Motor neuron (in vitro differentiated cells): ENCODE measurements at regions not wholly inside any gene's neighbourhood (a gene's known extent, or its start where the extent isn't known, plus 50 kb on each side); places are given as distances from the start of the nearest gene placed in this dataset.
A peak's percentile ranks its signal among the peaks of the same experiment; 100 is the strongest.

Experiments used
- ATAC-seq, 8 experiments: fragments of 200-7000 bp; cut with Tn5 transposase; replicated peaks in 6 of 8; 2 replicates each; pipeline ENCODE4 v1.8.0; 2021; ENCODE audit warnings: mild to moderate bottlenecking in 8 of 8, moderate library complexity in 8 of 8
- H3K27ac ChIP-seq, 2 donors: fragments of 250-450 bp; sonication (Bioruptor Pico); 2 replicates each; pipeline ENCODE4 v1.9.0; 2021; ENCODE audit warnings: antibody characterized with exemption in 2 of 2, mild to moderate bottlenecking in 2 of 2, moderate library complexity in 1 of 2
- H3K4me1 ChIP-seq, 2 donors: fragments of 250-450 bp; sonication (Bioruptor Pico); replicated peaks in 1 of 2; 2 replicates each; pipeline ENCODE4 v1.6.1; 2021; ENCODE audit warnings: antibody characterized with exemption in 2 of 2, mild to moderate bottlenecking in 2 of 2, moderate library complexity in 1 of 2
- H3K4me3 ChIP-seq, 5 donors: fragments of 250-450 bp; sonication (Bioruptor Pico); 2 replicates each; pipeline ENCODE4 v1.9.0; 2021; ENCODE audit warnings: antibody characterized with exemption in 5 of 5, mild to moderate bottlenecking in 5 of 5, moderate library complexity in 4 of 5
- WGBS, 10 experiments: fragments of 450-650 bp; shearing (Covaris generic); methylation state at CpG; one replicate each; pipeline ENCODE4 v1.0.0; 2022; 5-methylcytosine and 5-hydroxymethylcytosine counted together
- in situ Hi-C, 9 experiments: fragments of 400-800 bp; cut with MboI; loops; one replicate each; pipeline ENCODE4 v1.15.0; 2021; ENCODE audit warnings: low sequenced_read_pairs in 9 of 9, low pct_unique_long_range_greater_than_20kb in 2 of 9; ENCODE audit not compliant: unreplicated experiment in 9 of 9

DNA sequence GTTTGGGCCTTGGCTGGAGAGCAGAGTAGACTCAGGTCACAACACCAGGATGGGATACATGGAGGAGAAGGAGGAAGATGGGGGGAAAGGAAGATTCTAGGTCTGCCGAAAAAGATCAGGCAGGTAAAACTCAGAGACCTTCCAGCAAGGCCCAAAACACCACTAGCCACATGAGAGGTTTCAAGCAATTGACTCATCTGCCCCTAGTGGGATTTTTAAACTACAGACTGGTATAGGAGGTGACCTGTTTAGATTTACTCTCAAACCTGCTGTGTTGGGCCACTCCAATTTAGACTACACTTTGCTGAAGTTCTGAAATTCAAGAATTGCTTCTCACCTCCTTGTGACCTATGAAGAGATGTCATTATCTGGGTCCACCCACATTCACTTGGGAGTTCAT, 236.9 kb upstream of the SASH1 start:
- H3K4me3 ChIP-seq, result no peak overlapping the region
- WGBS, 10 experiments, result 17 to 100% (median 73%) methylated on average over 1 of the region's 1 CpG; no CpG with 5 or more reads in 6 of the 10 experiments
- peaks cover 13 to 23% of the 10 kb centered on the region in 2 donors for H3K4me1 ChIP-seq
- H3K27ac ChIP-seq, result no peak overlapping the region
- ATAC-seq, result no peak
- in situ Hi-C loops, result no loop called here

DNA sequence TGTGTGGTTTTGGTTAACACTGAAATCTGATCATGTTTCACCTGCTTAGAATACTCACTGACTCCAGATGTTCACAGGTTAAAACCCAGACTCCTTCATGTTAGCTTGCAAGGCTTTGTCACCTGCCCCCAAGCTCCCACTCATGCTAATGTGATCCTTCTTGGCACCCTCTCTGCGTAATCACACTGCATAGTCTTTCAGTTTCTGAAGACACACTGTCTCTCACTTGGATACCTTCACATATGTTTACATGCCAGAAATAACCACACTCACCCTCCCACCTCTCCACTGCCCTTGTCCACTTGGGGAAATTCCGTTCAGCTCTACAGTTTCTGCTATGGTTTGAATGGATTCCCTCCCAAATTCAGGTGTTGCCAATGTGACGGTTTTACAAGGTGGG, 234.7 kb upstream of the SASH1 start:
- no peak overlapping the region for H3K27ac ChIP-seq
- no peak overlapping the region for H3K4me3 ChIP-seq
- in situ Hi-C loops, result no loop called here
- no peak for ATAC-seq
- H3K4me1 ChIP-seq, result peaks cover 13 to 21% of the 10 kb centered on the region in 2 donors
- 20 to 100% (median 90%) methylated on average over 1 to 3 of the region's 3 CpGs; no CpG with 5 or more reads in 3 of the 10 experiments for WGBS, 10 experiments

DNA sequence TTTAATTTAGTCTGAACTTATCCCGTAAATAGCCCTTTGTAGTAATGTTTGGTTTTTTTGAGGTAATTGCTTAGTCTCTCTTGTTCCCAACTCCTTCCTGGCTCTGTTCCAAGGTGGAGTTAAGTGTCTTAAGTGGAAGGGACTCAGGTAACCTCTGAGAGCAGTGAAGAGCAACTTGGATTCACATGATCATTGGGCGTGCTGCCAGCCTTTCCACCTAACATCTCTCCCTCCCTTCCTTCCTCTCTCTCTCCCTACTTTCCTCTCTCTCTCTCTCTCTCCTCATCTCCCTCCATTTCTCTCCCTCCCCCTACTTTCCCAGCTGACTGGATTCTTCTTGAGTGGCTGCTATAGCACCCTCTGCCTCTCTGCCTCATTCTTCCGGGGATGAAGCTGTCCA, 232.9 kb upstream of the SASH1 start:
- in situ Hi-C loops, result no loop called here
- Histone ChIP-seq H3K4me1 (peaks cover 3 to 7% of the 10 kb centered on the region in 2 donors), H3K27ac (no peak overlapping the region), H3K4me3 (no peak overlapping the region)
- ATAC-seq, result no peak
- WGBS, 10 experiments, result 44 to 100% (median 93%) methylated on average over 1 to 3 of the region's 3 CpGs

DNA sequence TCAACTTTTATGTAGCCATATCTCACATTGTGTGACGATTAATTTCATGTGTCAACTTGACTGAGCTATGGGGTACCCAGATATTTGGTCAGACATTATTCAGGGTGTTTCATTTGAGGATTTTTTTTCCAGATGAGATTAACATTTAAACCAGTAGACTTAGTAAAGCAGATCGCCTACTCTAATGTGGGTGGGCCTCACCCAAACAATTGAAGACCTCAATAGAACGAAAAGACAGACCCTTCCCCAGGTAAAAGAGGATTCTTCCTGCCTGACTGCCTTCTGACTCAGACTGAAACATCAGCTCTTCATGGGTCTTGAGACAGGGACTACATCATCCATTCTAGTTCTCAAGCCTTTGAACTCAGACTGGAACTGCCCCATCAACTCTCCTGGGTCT, 231.7 kb upstream of the SASH1 start:
- ATAC-seq, result no peak
- in situ Hi-C loops, result no loop called here
- Histone ChIP-seq H3K4me3 (no peak overlapping the region), H3K27ac (no peak overlapping the region), H3K4me1 (peaks cover 3 to 7% of the 10 kb centered on the region in 2 donors)
- WGBS, 10 experiments, result 17 to 100% (median 76%) methylated on average over 1 to 3 of the region's 3 CpGs; no CpG with 5 or more reads in 2 of the 10 experiments

DNA sequence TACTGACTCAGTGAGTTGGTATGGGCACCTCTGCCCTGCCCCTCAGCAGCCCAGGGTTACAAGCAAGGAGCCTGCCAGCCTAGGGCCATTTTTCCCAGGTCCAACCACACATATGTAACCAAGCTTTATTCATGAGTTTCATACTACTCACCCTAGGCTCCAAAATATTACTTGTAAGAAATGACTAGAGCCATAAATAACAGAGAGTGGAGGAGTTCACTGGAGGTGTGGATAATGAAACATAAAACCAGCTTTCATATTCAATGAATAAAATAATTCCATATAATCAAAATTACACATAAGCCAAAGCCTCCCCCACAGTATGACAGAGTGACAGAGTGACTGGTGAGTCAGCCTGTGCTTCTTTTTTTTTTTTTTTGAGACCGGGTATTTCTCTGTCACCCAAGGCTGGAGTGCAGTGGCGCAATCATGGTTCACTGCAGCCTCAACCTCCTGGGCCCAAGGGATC, 229.8 kb upstream of the SASH1 start:
- peaks cover 4 to 9% of the 10 kb centered on the region in 2 donors for H3K4me1 ChIP-seq
- H3K4me3 ChIP-seq, result no peak overlapping the region
- in situ Hi-C loops, result no loop called here
- ATAC-seq, result peak; percentile 27 to 98 (median 93)
- no peak overlapping the region for H3K27ac ChIP-seq
- 20 to 59% (median 40%) methylated on average over 1 to 2 of the region's 2 CpGs; no CpG with 5 or more reads in 5 of the 10 experiments for WGBS, 10 experiments

DNA sequence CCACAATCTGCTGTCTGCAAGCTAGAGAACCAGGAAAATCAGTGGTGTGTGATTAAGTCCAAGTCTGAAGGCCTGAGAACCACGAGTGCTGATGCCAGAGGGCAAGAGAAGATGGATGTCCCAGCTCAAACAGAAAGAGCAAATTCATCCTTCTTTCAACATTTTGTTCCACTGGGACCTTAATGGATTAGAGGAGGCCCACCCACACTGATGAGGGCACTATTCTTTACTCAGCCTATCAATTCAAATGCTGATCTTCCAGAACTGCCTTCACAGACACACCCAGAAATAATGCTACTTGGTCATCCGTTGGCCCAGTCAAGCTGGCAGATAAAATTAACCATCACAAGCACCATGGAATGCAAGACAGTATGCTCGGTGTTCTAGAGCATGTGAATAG, 226.6 kb upstream of the SASH1 start:
- in situ Hi-C loops, result no loop called here
- 0 to 64% (median 33%) methylated on average over 1 to 3 of the region's 3 CpGs; no CpG with 5 or more reads in 2 of the 10 experiments for WGBS, 10 experiments
- peak in 2 of 8 experiments; percentile 20 to 40 for ATAC-seq

DNA sequence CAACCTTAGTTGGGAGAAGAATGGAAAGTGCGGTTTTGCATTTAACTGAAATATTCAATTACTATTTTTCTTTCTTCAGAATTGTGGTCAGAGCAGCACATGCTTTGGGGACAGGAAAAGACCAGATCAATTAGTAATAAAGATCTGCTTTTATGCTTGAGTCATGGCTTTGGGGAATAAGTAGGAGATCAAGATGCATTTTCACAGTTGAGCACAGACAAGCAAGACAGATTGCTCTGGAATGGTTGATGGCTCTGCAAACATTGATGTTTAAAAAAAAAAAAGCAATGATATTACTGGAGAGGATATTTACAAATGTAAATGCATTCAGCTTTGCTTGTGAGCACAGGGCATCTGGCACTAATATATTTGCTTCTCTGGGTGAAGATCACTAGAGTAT, 224.4 kb upstream of the SASH1 start:
- in situ Hi-C loops, result no loop called here
- Histone ChIP-seq H3K4me1 (peaks cover 9 to 27% of the 10 kb centered on the region in 2 donors), H3K4me3 (no peak overlapping the region), H3K27ac (no peak overlapping the region)
- WGBS, 10 experiments, result 13 to 100% (median 82%) methylated on average over 1 of the region's 1 CpG; no CpG with 5 or more reads in 1 of the 10 experiments
- peak; percentile 49 to 90 (median 72) for ATAC-seq

More for the DNA sequence above, 226.6 kb upstream of the SASH1 start:
- no peak overlapping the region for H3K4me3 ChIP-seq
- peaks cover 8 to 21% of the 10 kb centered on the region in 2 donors for H3K4me1 ChIP-seq
- no peak overlapping the region for H3K27ac ChIP-seq

DNA sequence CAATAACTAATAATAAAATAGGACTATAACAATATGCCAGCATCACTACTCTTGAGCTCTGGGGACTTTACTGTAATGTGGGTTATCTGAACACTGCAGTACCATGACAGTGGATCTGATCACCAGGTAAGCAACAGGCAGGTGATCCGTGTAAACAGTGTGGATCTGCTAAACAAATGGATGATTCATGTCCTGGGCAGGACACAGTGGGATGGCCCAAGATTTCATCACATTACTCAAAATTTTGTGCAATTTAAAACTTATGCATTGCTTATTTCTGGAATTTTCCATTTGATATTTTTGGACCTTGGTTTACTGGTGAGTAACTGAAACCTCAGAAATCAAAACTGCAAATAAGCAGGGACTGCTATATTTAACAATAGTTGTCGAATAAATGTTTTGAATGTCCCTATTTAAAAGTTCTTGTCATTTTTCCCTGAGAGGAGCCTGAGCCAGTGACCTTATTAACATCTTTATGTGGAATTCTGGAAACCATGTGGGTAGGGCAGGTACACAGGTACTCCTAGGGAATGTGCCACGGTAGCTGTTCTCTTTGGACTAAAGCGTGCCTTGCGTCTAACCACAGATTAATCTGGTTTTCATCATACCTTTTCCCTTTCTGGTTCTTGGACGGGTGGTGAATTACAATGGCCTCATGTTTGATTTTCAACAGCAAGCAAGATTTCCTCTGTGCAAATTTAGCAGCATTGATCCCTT, 214.5 kb upstream of the SASH1 start:
- in situ Hi-C loops, result no loop called here
- Histone ChIP-seq H3K4me3 (no peak overlapping the region), H3K27ac (no peak overlapping the region), H3K4me1 (peaks cover 0 to 9% of the 10 kb centered on the region in 2 donors)
- ATAC-seq, result peak in 2 of 8 experiments; percentile 79 to 83
- 4 to 98% (median 87%) methylated on average over 2 to 6 of the region's 6 CpGs for WGBS, 10 experiments

DNA sequence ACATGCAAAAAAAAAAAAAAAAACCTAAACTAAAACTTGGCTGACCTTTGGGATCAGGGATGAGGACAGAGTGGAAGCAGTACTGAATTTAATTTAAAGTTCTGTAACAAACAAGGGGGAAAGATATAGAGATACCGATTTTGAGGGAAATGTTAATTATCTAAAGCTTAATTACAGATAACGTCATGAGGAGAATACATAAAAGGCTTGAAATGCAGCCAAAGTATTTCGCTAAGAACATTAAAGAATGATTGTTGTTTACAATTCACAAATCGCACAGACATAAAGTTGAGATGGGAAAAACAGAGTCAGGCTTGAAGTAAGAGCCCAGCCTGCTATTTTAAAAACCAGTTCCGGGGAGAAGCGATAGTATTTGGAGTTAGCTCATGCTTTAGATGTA, 208.0 kb upstream of the SASH1 start:
- Histone ChIP-seq H3K27ac (no peak overlapping the region), H3K4me1 (no peaks in the 10 kb centered on the region), H3K4me3 (no peak overlapping the region)
- ATAC-seq, result no peak
- in situ Hi-C loops, result no loop called here
- WGBS, 10 experiments, result 38 to 98% (median 87%) methylated on average over 4 to 6 of the region's 6 CpGs

DNA sequence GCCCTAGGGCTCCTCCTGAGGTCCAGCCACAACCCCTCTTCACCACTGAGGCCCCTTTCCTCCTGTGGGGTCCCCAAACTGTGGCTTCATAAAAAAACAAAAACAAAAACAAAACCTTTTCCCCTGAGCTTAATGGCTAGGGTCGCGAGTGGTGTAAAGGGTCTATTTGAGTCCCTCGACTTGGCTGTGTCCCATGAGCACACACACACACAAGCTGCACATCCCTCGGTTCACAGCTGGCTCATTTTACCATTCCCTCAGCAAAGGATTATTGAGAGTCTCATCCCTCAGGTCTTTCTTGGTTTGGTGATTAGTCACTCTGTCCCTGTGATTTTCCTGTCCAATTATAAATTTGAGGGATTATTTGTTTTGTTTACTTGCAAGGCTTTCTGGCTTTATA, 206.1 kb upstream of the SASH1 start:
- Histone ChIP-seq H3K27ac (no peak overlapping the region), H3K4me1 (no peaks in the 10 kb centered on the region), H3K4me3 (no peak overlapping the region)
- in situ Hi-C loops, result no loop called here
- WGBS, 10 experiments, result 39 to 86% (median 74%) methylated on average over 1 to 4 of the region's 4 CpGs; no CpG with 5 or more reads in 2 of the 10 experiments
- no peak for ATAC-seq

DNA sequence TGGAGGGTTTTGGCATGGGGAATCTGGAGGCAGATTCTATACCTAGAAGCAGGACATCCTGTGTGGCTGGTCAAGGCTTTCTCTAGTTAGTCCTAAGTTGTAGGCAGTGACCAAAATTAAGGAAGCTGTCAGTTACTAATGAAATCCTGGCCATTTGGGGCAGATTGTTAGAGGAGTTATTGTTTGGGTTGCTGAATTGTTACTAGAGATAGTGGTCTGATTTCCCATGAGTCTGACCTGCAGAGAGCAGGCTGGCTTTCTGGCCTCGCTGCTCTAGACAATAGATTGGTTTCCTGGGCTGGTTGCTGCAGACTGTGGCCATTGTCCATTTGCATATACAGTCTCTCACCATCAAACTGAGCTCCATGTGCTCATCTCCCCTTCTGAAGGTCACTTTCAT, 205.0 kb upstream of the SASH1 start:
- no peak for ATAC-seq
- Histone ChIP-seq H3K4me3 (no peak overlapping the region), H3K27ac (no peak overlapping the region), H3K4me1 (no peaks in the 10 kb centered on the region)
- WGBS, 10 experiments, result 80 to 88% methylated on average over 1 of the region's 1 CpG; no CpG with 5 or more reads in 8 of the 10 experiments
- in situ Hi-C loops, result no loop called here

DNA sequence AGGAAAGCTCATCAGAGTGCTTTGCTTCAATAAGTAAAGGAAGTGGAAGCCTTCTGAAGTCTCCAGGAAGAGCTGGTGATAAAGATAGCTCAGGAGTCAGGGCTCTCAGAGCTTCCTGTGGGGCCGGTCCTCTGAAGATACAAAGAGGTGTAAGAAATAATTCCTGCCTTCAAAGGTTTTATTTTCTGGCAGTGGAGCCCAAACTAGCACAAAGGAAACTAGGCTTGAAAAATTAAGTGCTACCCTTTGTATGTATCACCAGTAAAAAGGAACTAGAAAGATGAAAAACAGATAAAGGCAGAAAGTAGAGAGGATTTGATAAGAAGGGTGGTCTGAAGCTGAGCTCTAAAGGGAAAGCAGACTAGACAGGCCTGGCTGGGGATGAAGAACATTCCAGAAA, 204.1 kb upstream of the SASH1 start:
- Histone ChIP-seq H3K27ac (no peak overlapping the region), H3K4me1 (no peaks in the 10 kb centered on the region), H3K4me3 (no peak overlapping the region)
- ATAC-seq, result no peak
- in situ Hi-C loops, result no loop called here
- 60 to 100% (median 90%) methylated on average over 1 of the region's 1 CpG; no CpG with 5 or more reads in 6 of the 10 experiments for WGBS, 10 experiments

DNA sequence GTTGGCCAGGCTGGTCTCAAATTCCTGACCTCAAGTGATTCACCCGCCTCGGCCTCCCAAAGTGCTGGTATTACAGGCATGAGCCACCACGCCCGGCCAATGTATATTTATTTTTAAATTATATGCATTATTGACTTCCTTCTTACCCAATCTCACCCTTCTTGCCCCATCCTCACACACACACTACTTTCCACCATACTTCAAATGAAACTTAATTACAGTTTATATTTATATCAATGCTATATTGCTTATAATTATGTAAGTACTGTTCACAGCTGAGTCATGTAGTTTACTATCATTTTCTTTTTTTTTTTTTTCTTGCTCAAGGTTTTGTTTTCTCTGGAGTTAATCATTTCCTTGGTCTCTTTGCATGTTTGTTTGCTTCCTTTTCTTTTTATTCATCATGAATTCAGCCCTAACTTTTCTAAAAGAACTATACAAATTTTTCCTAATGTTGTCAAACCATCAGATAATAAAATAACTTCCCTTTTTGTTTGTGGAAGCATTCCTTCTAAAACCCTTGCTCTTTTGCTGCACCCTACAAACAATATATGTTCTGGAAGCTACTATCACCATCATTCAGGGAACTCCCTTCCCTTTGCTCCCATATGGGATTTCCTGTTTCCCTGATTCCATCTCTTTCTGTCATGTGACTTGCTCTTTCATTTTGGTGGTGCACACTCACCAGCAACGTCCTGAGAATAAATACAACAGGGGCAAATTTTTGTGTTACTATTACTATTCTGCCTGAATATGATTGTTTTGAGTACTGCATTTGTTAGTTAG, 201.7 kb upstream of the SASH1 start:
- no peak overlapping the region for H3K27ac ChIP-seq

More for the DNA sequence above, 201.7 kb upstream of the SASH1 start:
- 61 to 89% (median 73%) methylated on average over 1 to 5 of the region's 5 CpGs; no CpG with 5 or more reads in 2 of the 10 experiments for WGBS, 10 experiments
- in situ Hi-C loops, result no loop called here
- H3K4me3 ChIP-seq, result no peak overlapping the region
- no peak for ATAC-seq
- no peaks in the 10 kb centered on the region for H3K4me1 ChIP-seq
